Esophagus muscularis mucosa (tissue), 4 donors: ENCODE measurements at regions not wholly inside any gene's neighbourhood (a gene's known extent, or its start where the extent isn't known, plus 50 kb on each side); places are given as distances from the start of the nearest gene placed in this dataset.

ENCODE experiments used
- DNase-seq: peaks from one replicate; pipeline ENCODE4 v3.0.0-alpha.2; 2017; ENCODE audit errors: extremely low spot score
- H3K27ac ChIP-seq, 4 donors: fragments of 200-600 bp; sonication (generic); replicated peaks in 1 of 4; 1 replicate in 3 of 4; 2 replicates in 1 of 4; pipeline ENCODE4 v1.5.1; 2016 to 2019; ENCODE audit warnings: mild to moderate bottlenecking in 1 of 4
- H3K27me3 ChIP-seq, 4 donors: fragments of 200-600 bp; sonication (generic); one replicate each; pipeline versions ENCODE4 v1.5.1 to v1.6.0; 2016 to 2019
- H3K36me3 ChIP-seq, 4 donors: fragments of 200-600 bp; sonication (generic); one replicate each; pipeline ENCODE4 v1.5.1; 2016 to 2019
- H3K4me1 ChIP-seq, 4 donors: fragments of 200-600 bp; sonication (generic); one replicate each; pipeline ENCODE4 v1.5.1; 2016 to 2019
- H3K4me3 ChIP-seq, 4 donors: fragments of 200-600 bp; sonication (generic); 1 replicate in 2 of 4; 2 replicates in 2 of 4; pipeline ENCODE4 v1.5.1; 2016 to 2019; ENCODE audit warnings: mild to moderate bottlenecking in 4 of 4, moderate library complexity in 1 of 4
- H3K9me3 ChIP-seq, 4 donors: fragments of 200-600 bp; sonication (generic); 1 replicate in 3 of 4; 2 replicates in 1 of 4; pipeline ENCODE4 v1.5.1; 2016 to 2019
- EP300 ChIP-seq: sonication (generic); formaldehyde crosslinking; IDR thresholded peaks from one replicate; pipeline ENCODE4 v1.6.1; 2017; ENCODE audit warnings: antibody characterized with exemption
- POLR2A ChIP-seq: fragments of 450-650 bp; IDR thresholded peaks from one replicate; pipeline ENCODE4 v1.6.1; 2017; ENCODE audit warnings: antibody characterized with exemption, moderate library complexity, mild to moderate bottlenecking, low read depth
- POLR2AphosphoS5 ChIP-seq, 2 donors: sonication (generic); formaldehyde crosslinking; IDR thresholded peaks; one replicate each; pipeline ENCODE4 v1.6.1; 2017; ENCODE audit warnings: antibody characterized with exemption in 2 of 2
- WGBS: methylation state at CpG from one replicate; pipeline ENCODE4 v1.1.5; 2018; 5-methylcytosine and 5-hydroxymethylcytosine counted together
- intact Hi-C: fragments of 100-400 bp; cut with DNase I; formaldehyde crosslinking; loops from one replicate; pipeline ENCODE4 v1.15.1; 2023
- TF ChIP-seq, protein P1 (sequence below), 3 experiments: fragments of 200-600 bp in 2 of 3; fragments of 450-650 bp in 1 of 3; sonication (generic) in 2 of 3; IDR thresholded peaks; one replicate each; pipeline ENCODE4 v1.5.1; 2017 to 2019; ENCODE audit warnings: antibody characterized with exemption in 3 of 3, mild to moderate bottlenecking in 2 of 3, moderate library complexity in 1 of 3

DNA sequence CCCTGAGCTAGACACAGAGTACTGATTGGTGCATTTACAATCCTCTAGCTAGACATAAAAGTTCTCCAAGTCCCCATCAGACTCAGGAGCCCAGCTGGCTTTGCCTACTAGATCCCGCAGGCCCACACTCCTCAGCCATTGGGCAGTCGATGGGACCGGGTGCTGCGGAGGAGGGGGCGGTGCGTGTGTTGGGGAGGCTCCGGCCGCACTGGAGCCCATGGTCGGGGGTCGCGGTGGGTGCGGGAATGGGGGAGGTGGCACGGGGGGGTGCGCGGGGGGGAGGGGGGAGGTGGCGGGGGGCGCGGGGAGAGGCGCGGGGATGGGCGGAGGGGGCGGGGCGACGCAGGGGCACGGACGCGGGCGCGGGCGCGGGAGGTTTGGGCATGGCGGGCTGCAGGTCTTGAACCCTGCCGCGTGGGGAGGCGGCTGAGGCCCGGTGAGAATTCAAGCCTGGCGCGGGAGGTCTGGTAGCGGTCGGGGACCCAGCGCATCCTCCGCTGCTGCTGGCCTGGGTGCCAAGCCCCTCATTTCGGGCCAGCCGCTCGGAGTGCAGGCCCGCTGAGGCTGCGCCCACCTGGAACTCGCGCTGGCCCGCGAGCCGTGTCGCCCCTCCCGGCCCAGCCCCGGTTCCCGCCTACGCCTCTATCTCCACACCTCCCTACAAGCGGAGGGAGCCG, 674.1 kb downstream of the SLITRK5 start:
- no peaks in the 10 kb centered on the region for H3K9me3 ChIP-seq
- 98% methylated on average over 34 of the region's 59 CpGs for WGBS
- TF ChIP-seq, protein P1, sequence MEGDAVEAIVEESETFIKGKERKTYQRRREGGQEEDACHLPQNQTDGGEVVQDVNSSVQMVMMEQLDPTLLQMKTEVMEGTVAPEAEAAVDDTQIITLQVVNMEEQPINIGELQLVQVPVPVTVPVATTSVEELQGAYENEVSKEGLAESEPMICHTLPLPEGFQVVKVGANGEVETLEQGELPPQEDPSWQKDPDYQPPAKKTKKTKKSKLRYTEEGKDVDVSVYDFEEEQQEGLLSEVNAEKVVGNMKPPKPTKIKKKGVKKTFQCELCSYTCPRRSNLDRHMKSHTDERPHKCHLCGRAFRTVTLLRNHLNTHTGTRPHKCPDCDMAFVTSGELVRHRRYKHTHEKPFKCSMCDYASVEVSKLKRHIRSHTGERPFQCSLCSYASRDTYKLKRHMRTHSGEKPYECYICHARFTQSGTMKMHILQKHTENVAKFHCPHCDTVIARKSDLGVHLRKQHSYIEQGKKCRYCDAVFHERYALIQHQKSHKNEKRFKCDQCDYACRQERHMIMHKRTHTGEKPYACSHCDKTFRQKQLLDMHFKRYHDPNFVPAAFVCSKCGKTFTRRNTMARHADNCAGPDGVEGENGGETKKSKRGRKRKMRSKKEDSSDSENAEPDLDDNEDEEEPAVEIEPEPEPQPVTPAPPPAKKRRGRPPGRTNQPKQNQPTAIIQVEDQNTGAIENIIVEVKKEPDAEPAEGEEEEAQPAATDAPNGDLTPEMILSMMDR (IDR thresholded peaks at IDR 0.05), result no peak
- TF ChIP-seq POLR2A (no peak), EP300 (no peak), POLR2AphosphoS5 (IDR thresholded peaks at IDR 0.05) (no peak)
- no peak overlapping the region for H3K4me3 ChIP-seq
- no peak for DNase-seq
- H3K4me1 ChIP-seq, result no peaks in the 10 kb centered on the region
- H3K27ac ChIP-seq, result no peak overlapping the region
- no peaks in the 10 kb centered on the region for H3K36me3 ChIP-seq
- H3K27me3 ChIP-seq, result no peaks in the 10 kb centered on the region
- intact Hi-C loops, result no loop called here

DNA sequence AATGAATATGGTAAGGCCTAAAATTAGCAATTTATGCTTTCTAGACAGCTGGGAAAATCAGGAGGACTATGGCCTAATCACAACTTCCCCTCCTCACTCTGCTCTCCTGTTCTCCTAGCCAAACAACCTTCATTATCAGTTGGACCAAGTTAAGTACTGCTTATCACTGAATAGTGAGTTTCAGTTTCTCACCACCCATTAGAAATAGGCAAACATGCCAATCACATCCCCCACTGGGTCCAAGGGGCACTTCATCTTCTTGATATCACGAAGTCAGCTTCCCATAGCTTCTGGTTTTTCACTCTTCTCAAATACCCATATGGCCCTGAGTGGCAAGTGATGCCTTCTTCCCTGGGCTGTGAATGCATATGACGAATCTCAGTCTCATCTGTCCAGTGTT, 689.6 kb downstream of the SLITRK5 start:
- no peaks in the 10 kb centered on the region for H3K9me3 ChIP-seq
- intact Hi-C loops, result no loop called here
- no peak overlapping the region for H3K4me3 ChIP-seq
- DNase-seq, result no peak
- H3K27me3 ChIP-seq, result no peaks in the 10 kb centered on the region
- no peak overlapping the region for H3K27ac ChIP-seq
- no peaks in the 10 kb centered on the region for H3K4me1 ChIP-seq
- TF ChIP-seq POLR2A, result no peak
- no peak for TF ChIP-seq POLR2AphosphoS5 (IDR thresholded peaks at IDR 0.05)
- TF ChIP-seq EP300, result no peak
- TF ChIP-seq, protein P1 (IDR thresholded peaks at IDR 0.05), result no peak
- H3K36me3 ChIP-seq, result no peaks in the 10 kb centered on the region
- 75% methylated on average over 2 of the region's 2 CpGs for WGBS

DNA sequence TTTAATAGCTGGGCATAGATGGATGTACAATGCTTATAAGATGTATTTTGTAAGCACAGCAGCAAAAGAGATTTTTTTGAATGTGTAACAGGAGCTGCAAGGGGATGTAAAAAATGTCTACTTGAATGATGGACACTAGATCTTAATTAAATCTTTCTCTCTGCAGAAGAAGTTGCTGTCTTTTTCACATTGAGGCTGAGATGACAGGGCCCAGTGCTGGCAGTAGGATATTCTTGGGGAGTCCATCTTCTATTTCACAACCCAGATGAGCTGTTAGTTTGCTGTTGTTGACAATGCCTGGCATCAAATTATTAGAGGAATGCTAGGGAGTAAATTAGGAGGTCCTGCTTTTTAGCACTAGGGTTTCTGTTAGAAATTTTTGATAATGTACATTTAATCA, 698.7 kb downstream of the SLITRK5 start:
- no peak for DNase-seq
- no peaks in the 10 kb centered on the region for H3K36me3 ChIP-seq
- intact Hi-C loops, result no loop called here
- H3K9me3 ChIP-seq, result peaks cover 0 to 4% (median 0%) of the 10 kb centered on the region in 4 donors
- no peak overlapping the region for H3K27ac ChIP-seq
- H3K27me3 ChIP-seq, result no peaks in the 10 kb centered on the region
- TF ChIP-seq EP300 (no peak), POLR2AphosphoS5 (IDR thresholded peaks at IDR 0.05) (no peak), POLR2A (no peak)
- TF ChIP-seq, protein P1 (IDR thresholded peaks at IDR 0.05), result no peak
- H3K4me1 ChIP-seq, result no peaks in the 10 kb centered on the region
- H3K4me3 ChIP-seq, result no peak overlapping the region

DNA sequence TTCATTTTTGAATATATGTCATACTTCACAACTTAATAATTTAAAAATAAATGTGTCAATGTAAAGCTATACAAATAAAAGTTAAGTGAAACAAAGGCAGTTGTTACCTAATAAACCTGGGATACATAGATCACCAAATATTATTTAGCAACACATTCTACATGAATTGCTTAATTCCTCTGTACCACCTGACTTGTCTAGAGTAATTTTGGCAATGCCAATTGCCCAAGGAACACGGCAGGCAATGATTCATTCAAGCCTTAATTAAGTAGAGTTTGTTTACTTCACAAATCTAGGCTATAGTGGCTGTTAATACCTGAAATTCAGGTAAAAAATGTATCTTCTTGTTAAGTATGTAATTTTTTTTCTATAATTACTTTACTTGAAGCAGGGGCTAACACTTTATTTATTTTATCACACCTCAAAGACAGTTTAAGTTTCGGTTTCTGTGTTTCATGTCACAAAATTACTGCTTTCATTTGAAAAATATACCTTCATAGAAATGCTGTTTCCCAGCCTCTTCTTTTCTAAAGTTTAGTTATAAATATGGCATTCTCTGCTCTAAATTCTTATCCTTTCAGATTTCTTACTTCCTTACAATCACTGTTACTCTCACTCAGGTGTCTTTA, 705.7 kb downstream of the SLITRK5 start:
- no peaks in the 10 kb centered on the region for H3K27me3 ChIP-seq
- H3K27ac ChIP-seq, result no peak overlapping the region
- H3K36me3 ChIP-seq, result no peaks in the 10 kb centered on the region
- intact Hi-C loops, result no loop called here
- no peaks in the 10 kb centered on the region for H3K4me1 ChIP-seq
- no peak overlapping the region for H3K4me3 ChIP-seq
- H3K9me3 ChIP-seq, result peaks cover 0 to 4% (median 0%) of the 10 kb centered on the region in 4 donors
- TF ChIP-seq POLR2A (no peak), POLR2AphosphoS5 (IDR thresholded peaks at IDR 0.05) (no peak), EP300 (no peak)
- TF ChIP-seq, protein P1 (IDR thresholded peaks at IDR 0.05), result no peak
- DNase-seq, result no peak
- 62% methylated on average over 2 of the region's 2 CpGs for WGBS
